Endodermal cell (in vitro differentiated cells): ENCODE measurements at regions not wholly inside any gene's neighbourhood (a gene's known extent, or its start where the extent isn't known, plus 50 kb on each side); places are given as distances from the start of the nearest gene placed in this dataset.

Experiments used
- DNase-seq: peaks from one replicate; pipeline ENCODE4 v3.0.0-alpha.2; 2017
- H3K27ac ChIP-seq: 2 replicates; pipeline ENCODE4 v1.5.1; 2013; ENCODE audit warnings: mild to moderate bottlenecking, low read depth, low read length, moderate library complexity
- H3K27me3 ChIP-seq: 2 replicates; pipeline ENCODE4 v1.6.1; 2013; ENCODE audit warnings: mild to moderate bottlenecking, low read length, moderate library complexity; ENCODE audit not compliant: insufficient read depth, control insufficient read depth, poor library complexity, severe bottlenecking
- H3K36me3 ChIP-seq: 2 replicates; pipeline ENCODE4 v1.7.0; 2013; ENCODE audit warnings: mild to moderate bottlenecking, low read length, moderate library complexity; ENCODE audit not compliant: control insufficient read depth, insufficient read depth
- H3K4me1 ChIP-seq: one replicate; pipeline ENCODE4 v1.7.0; 2013; ENCODE audit warnings: low read length; ENCODE audit not compliant: control insufficient read depth, insufficient read depth
- H3K4me3 ChIP-seq: 2 replicates; pipeline ENCODE4 v1.5.1; 2013; ENCODE audit warnings: mild to moderate bottlenecking, low read length, moderate library complexity
- H3K9ac ChIP-seq: 2 replicates; pipeline ENCODE4 v1.6.1; 2013; ENCODE audit warnings: mild to moderate bottlenecking, low read length, moderate library complexity; ENCODE audit not compliant: poor library complexity, severe bottlenecking; ENCODE audit errors: extremely low read depth
- H3K9me3 ChIP-seq: 2 replicates; pipeline ENCODE4 v1.6.1; 2013; ENCODE audit warnings: mild to moderate bottlenecking, low read length, moderate library complexity; ENCODE audit not compliant: control insufficient read depth
- H3K27ac Mint-ChIP-seq: 2 replicates; pipeline ENCODE4 v1.8.0; 2020; ENCODE audit warnings: mixed read lengths
- H3K27me3 Mint-ChIP-seq: 2 replicates; pipeline ENCODE4 v1.8.0; 2021; ENCODE audit warnings: mild to moderate bottlenecking, mixed read lengths; ENCODE audit not compliant: insufficient read depth
- H3K36me3 Mint-ChIP-seq: 2 replicates; pipeline ENCODE4 v1.8.0; 2020; ENCODE audit warnings: low read depth, mixed read lengths
- H3K4me1 Mint-ChIP-seq: 2 replicates; pipeline ENCODE4 v1.8.0; 2020; ENCODE audit warnings: mixed read lengths
- H3K4me3 Mint-ChIP-seq: 2 replicates; pipeline ENCODE4 v1.8.0; 2020; ENCODE audit warnings: mild to moderate bottlenecking, moderate library complexity, mixed read lengths
- H3K9me3 Mint-ChIP-seq: 2 replicates; pipeline ENCODE4 v1.8.0; 2020; ENCODE audit warnings: mild to moderate bottlenecking, mixed read lengths
- CTCF ChIP-seq: fragments of 200-600 bp; sonication (generic); conservative IDR thresholded peaks from 2 replicates; pipeline ENCODE4 v1.5.0; 2021; ENCODE audit warnings: antibody characterized with exemption, mild to moderate bottlenecking
- WGBS, 2 experiments: methylation state at CpG; one replicate each; pipeline versions ENCODE4 v1.1.5 to v1.1.7; 2013; ENCODE audit warnings: missing lambda C conversion rate in 2 of 2, mixed read lengths in 1 of 2; ENCODE audit not compliant: insufficient coverage in 1 of 2, insufficient read length in 1 of 2; 5-methylcytosine and 5-hydroxymethylcytosine counted together

- TF ChIP-seq CTCF: no peak
- Histone ChIP-seq H3K36me3 (no peaks in the 10 kb centered on the region), H3K27ac (no peak overlapping the region), H3K9me3 (no peaks in the 10 kb centered on the region), H3K27me3 (no peaks in the 10 kb centered on the region), H3K9ac (no peak overlapping the region), H3K4me3 (no peak overlapping the region), H3K4me1 (peaks cover 2% of the 10 kb centered on the region)
- WGBS, 2 experiments: 94 to 97% methylated on average over 22 to 25 of the region's 25 CpGs
- Mint-ChIP-seq H3K36me3 (peaks cover 4% of the 10 kb centered on the region), H3K27ac (no peak overlapping the region), H3K4me3 (no peak overlapping the region), H3K4me1 (peaks cover 17% of the 10 kb centered on the region), H3K9me3 (peaks cover 19% of the 10 kb centered on the region), H3K27me3 (no peaks in the 10 kb centered on the region)
- DNase-seq: peak; percentile 45
Measured at GRCh38 chr11:130598433-130598832, 150.0 kb downstream of the ADAMTS15 start.

- 85 to 87% methylated on average over 4 of the region's 4 CpGs for WGBS, 2 experiments
- no peaks in the 10 kb centered on the region for H3K27me3 ChIP-seq
- no peak for TF ChIP-seq CTCF
- H3K9me3 ChIP-seq: no peaks in the 10 kb centered on the region
- Mint-ChIP-seq H3K36me3 (peaks cover 4% of the 10 kb centered on the region), H3K4me3 (no peak overlapping the region), H3K27me3 (no peaks in the 10 kb centered on the region), H3K9me3 (peaks cover 19% of the 10 kb centered on the region), H3K4me1 (peaks cover 17% of the 10 kb centered on the region), H3K27ac (no peak overlapping the region)
- no peak overlapping the region for H3K9ac ChIP-seq
- peak; percentile 86 for DNase-seq
- H3K4me3 ChIP-seq: no peak overlapping the region
- no peaks in the 10 kb centered on the region for H3K36me3 ChIP-seq
- peaks cover 2% of the 10 kb centered on the region for H3K4me1 ChIP-seq
- no peak overlapping the region for H3K27ac ChIP-seq
Measured at GRCh38 chr11:130599073-130599654, 150.7 kb downstream of the ADAMTS15 start.

GRCh38 chr11:130600139-130600538 lies 151.7 kb downstream of the ADAMTS15 start:
- DNase-seq: no peak
- H3K36me3 Mint-ChIP-seq: peaks cover 4% of the 10 kb centered on the region
- H3K4me3 ChIP-seq: no peak overlapping the region
- no peaks in the 10 kb centered on the region for H3K27me3 ChIP-seq
- TF ChIP-seq CTCF: no peak
- peaks cover 17% of the 10 kb centered on the region for H3K4me1 Mint-ChIP-seq
- no peaks in the 10 kb centered on the region for H3K9me3 ChIP-seq
- no peaks in the 10 kb centered on the region for H3K36me3 ChIP-seq
- 63 to 67% methylated on average over 4 of the region's 4 CpGs for WGBS, 2 experiments
- H3K27ac ChIP-seq: no peak overlapping the region
- peaks cover 19% of the 10 kb centered on the region for H3K9me3 Mint-ChIP-seq
- peaks cover 2% of the 10 kb centered on the region for H3K4me1 ChIP-seq
- no peak overlapping the region for H3K9ac ChIP-seq
- H3K4me3 Mint-ChIP-seq: no peak overlapping the region
- H3K27me3 Mint-ChIP-seq: no peaks in the 10 kb centered on the region
- no peak overlapping the region for H3K27ac Mint-ChIP-seq
